ENCODE measurements at regions not wholly inside any gene's neighbourhood (a gene's known extent, or its start where the extent isn't known, plus 50 kb on each side); places are given as distances from the start of the nearest gene placed in this dataset.
A peak's percentile ranks its signal among the peaks of the same experiment; 100 is the strongest.

GRCh38 chr22:49361164-49361563 lies 466.5 kb downstream of the BRD1 start:
- Histone ChIP-seq H3K4me2 (no peak overlapping the region; a peak in 1 of 22 replicates), H3K4me3 (no peak overlapping the region), H3K9ac (no peak overlapping the region), H3K27ac (no peak overlapping the region), H3K27me3 (no peaks in the 10 kb centered on the region; a peak in 1 of 22 replicates), H3K9me3 (replicated peaks in 1 of 11) (peaks cover 33 to 83% (median 70%) of the 10 kb centered on the region in 11 experiments), H3K4me1 (peaks cover 0 to 36% (median 0%) of the 10 kb centered on the region in 10 experiments; a peak in 6 of 20 replicates), H3K36me3 (peaks cover 0 to 5% (median 0%) of the 10 kb centered on the region in 11 experiments; a peak in 1 of 22 replicates), H4K20me1 (no peaks in the 10 kb centered on the region)
- TF ChIP-seq Cebpa-rat (IDR thresholded peaks at IDR 0.05), result no peak

- H3K9ac ChIP-seq, result no peak overlapping the region
- H3K4me3 ChIP-seq, result no peak overlapping the region
- H3K36me3 ChIP-seq, result peaks cover 0 to 5% (median 0%) of the 10 kb centered on the region in 11 experiments; a peak in 1 of 22 replicates
- no peak for TF ChIP-seq Cebpa-rat (IDR thresholded peaks at IDR 0.05)
- H3K27me3 ChIP-seq, result no peaks in the 10 kb centered on the region; a peak in 1 of 22 replicates
- no peak overlapping the region for H3K27ac ChIP-seq
- peaks cover 37 to 87% (median 74%) of the 10 kb centered on the region in 11 experiments for H3K9me3 ChIP-seq (replicated peaks in 1 of 11)
- peaks cover 0 to 36% (median 0%) of the 10 kb centered on the region in 10 experiments; a peak in 6 of 20 replicates for H3K4me1 ChIP-seq
- peak overlapping the region in 2 of 11 experiments; percentile 2 to 32; a peak in 2 of 22 replicates for H3K4me2 ChIP-seq
- no peaks in the 10 kb centered on the region for H4K20me1 ChIP-seq
Observed at GRCh38 chr22:49360746-49361145, 466.9 kb downstream of the BRD1 start.

- Histone ChIP-seq H3K4me2 (no peak overlapping the region; a peak in 1 of 22 replicates), H4K20me1 (no peaks in the 10 kb centered on the region), H3K36me3 (peaks cover 0 to 5% (median 0%) of the 10 kb centered on the region in 11 experiments; a peak in 1 of 22 replicates), H3K4me1 (peaks cover 5 to 50% (median 11%) of the 10 kb centered on the region in 10 experiments; a peak in 18 of 20 replicates), H3K27me3 (no peaks in the 10 kb centered on the region; a peak in 1 of 22 replicates), H3K9ac (no peak overlapping the region), H3K27ac (no peak overlapping the region), H3K4me3 (no peak overlapping the region), H3K9me3 (replicated peaks in 1 of 11) (peaks cover 37 to 94% (median 79%) of the 10 kb centered on the region in 11 experiments)
- no peak for TF ChIP-seq Cebpa-rat (IDR thresholded peaks at IDR 0.05)
Observed at GRCh38 chr22:49359076-49359475, 468.6 kb downstream of the BRD1 start.

- no peak overlapping the region; a peak in 1 of 20 replicates for H3K4me3 ChIP-seq
- H3K27me3 ChIP-seq, result peaks cover 0 to 10% (median 0%) of the 10 kb centered on the region in 11 experiments; a peak in 7 of 22 replicates
- H3K9me3 ChIP-seq (replicated peaks in 1 of 11), result peaks cover 28 to 82% (median 67%) of the 10 kb centered on the region in 11 experiments; a peak in 21 of 22 replicates
- H3K36me3 ChIP-seq, result peaks cover 0 to 5% (median 0%) of the 10 kb centered on the region in 11 experiments; a peak in 1 of 22 replicates
- H4K20me1 ChIP-seq, result no peaks in the 10 kb centered on the region
- no peak overlapping the region for H3K27ac ChIP-seq
- 0 out of 22 replicates have a peak overlapping the region, but pooled peaks of 1 of the 11 experiments have one; percentile 19 for H3K4me2 ChIP-seq
- H3K4me1 ChIP-seq, result peaks cover 15 to 62% (median 22%) of the 10 kb centered on the region in 10 experiments
- no peak overlapping the region for H3K9ac ChIP-seq
- no peak for TF ChIP-seq Cebpa-rat (IDR thresholded peaks at IDR 0.05)
Observed at GRCh38 chr22:49357661-49358440, 469.8 kb downstream of the BRD1 start.

- peaks cover 0 to 24% (median 0%) of the 10 kb centered on the region in 11 experiments; a peak in 8 of 22 replicates for H3K27me3 ChIP-seq
- H3K36me3 ChIP-seq, result peaks cover 0 to 5% (median 0%) of the 10 kb centered on the region in 11 experiments; a peak in 1 of 22 replicates
- H4K20me1 ChIP-seq, result peaks cover 0 to 4% (median 0%) of the 10 kb centered on the region in 11 experiments; a peak in 1 of 22 replicates
- H3K4me2 ChIP-seq, result no peak overlapping the region
- H3K9ac ChIP-seq, result no peak overlapping the region
- TF ChIP-seq Cebpa-rat (IDR thresholded peaks at IDR 0.05), result no peak
- H3K9me3 ChIP-seq (replicated peaks in 1 of 11), result peaks cover 28 to 70% (median 61%) of the 10 kb centered on the region in 11 experiments; a peak in 21 of 22 replicates
- no peak overlapping the region for H3K27ac ChIP-seq
- no peak overlapping the region for H3K4me3 ChIP-seq
- peaks cover 29 to 67% (median 36%) of the 10 kb centered on the region in 10 experiments for H3K4me1 ChIP-seq
Observed at GRCh38 chr22:49356428-49356827, 471.2 kb downstream of the BRD1 start.

- Histone ChIP-seq H3K27me3 (peaks cover 0 to 35% (median 0%) of the 10 kb centered on the region in 11 experiments; a peak in 8 of 22 replicates), H3K9ac (no peak overlapping the region), H3K4me3 (no peak overlapping the region), H3K27ac (no peak overlapping the region), H4K20me1 (peaks cover 0 to 7% (median 0%) of the 10 kb centered on the region in 11 experiments; a peak in 1 of 22 replicates), H3K4me1 (peaks cover 40 to 67% (median 46%) of the 10 kb centered on the region in 10 experiments), H3K36me3 (peaks cover 0 to 5% (median 0%) of the 10 kb centered on the region in 11 experiments; a peak in 1 of 22 replicates), H3K4me2 (peak overlapping the region in 7 of 11 experiments; percentile 61 to 91 (median 67); a peak in 10 of 22 replicates), H3K9me3 (replicated peaks in 1 of 11) (peaks cover 27 to 59% (median 54%) of the 10 kb centered on the region in 11 experiments; a peak in 20 of 22 replicates)
- no peak for TF ChIP-seq Cebpa-rat (IDR thresholded peaks at IDR 0.05)
Observed at GRCh38 chr22:49355211-49355920, 472.3 kb downstream of the BRD1 start.

- Histone ChIP-seq H3K36me3 (peaks cover 0 to 5% (median 0%) of the 10 kb centered on the region in 11 experiments; a peak in 1 of 22 replicates), H3K4me2 (peak overlapping the region; percentile 32 to 91 (median 63); a peak in 21 of 22 replicates), H3K4me3 (no peak overlapping the region; a peak in 2 of 20 replicates), H3K27ac (peak overlapping the region in 2 of 11 experiments; percentile 2 to 28; a peak in 1 of 22 replicates), H3K9ac (no peak overlapping the region), H3K4me1 (peaks cover 47 to 67% (median 53%) of the 10 kb centered on the region in 10 experiments), H4K20me1 (peaks cover 0 to 7% (median 0%) of the 10 kb centered on the region in 11 experiments; a peak in 1 of 22 replicates), H3K27me3 (peaks cover 0 to 42% (median 0%) of the 10 kb centered on the region in 11 experiments; a peak in 8 of 22 replicates), H3K9me3 (replicated peaks in 1 of 11) (peaks cover 27 to 52% (median 47%) of the 10 kb centered on the region in 11 experiments; a peak in 20 of 22 replicates)
- no peak for TF ChIP-seq Cebpa-rat (IDR thresholded peaks at IDR 0.05)
Observed at GRCh38 chr22:49354516-49355210, 473.0 kb downstream of the BRD1 start.
